IMR-90 (cell line): ENCODE measurements at regions not wholly inside any gene's neighbourhood (a gene's known extent, or its start where the extent isn't known, plus 50 kb on each side); places are given as distances from the start of the nearest gene placed in this dataset.
"Not testable (repeated sequence)": the region's sequence is repeated elsewhere in the genome, so short reads cannot be mapped to it uniquely, and the experiment has no call there.

Experiments
- ATAC-seq: fragments of 200-7000 bp; cut with Tn5 transposase; 2 replicates; pipeline ENCODE4 v1.9.1; 2020; ENCODE audit warnings: low read depth, mild to moderate bottlenecking, moderate library complexity
- BruUV-seq: library from RNA; stranded (reverse); fragments of 400-500 nt; replicated peaks from 2 replicates; lab custom pipeline; 2021; lab: Mats Ljungman, UMichigan
- CTCF ChIA-PET: fragments of 300-600 bp; formaldehyde crosslinking; extraction: SDS; loops from one replicate; lab custom pipeline; 2021; ENCODE audit warnings: antibody characterized with exemption; lab: Yijun Ruan, JAX
- POLR2A ChIA-PET: fragments of 300-600 bp; sonication (Branson Sonifier 250); formaldehyde crosslinking; loops from one replicate; lab custom pipeline; 2022; ENCODE audit warnings: antibody characterized with exemption; ENCODE audit not compliant: unreplicated experiment; lab: Charles Lee
- DNase-seq: peaks from one replicate; pipeline ENCODE4 v3.0.0; 2013
- H2AFZ ChIP-seq: replicated peaks from 2 replicates; pipeline ENCODE3; 2013; ENCODE audit warnings: low read length, mild to moderate bottlenecking; ENCODE audit not compliant: poor library complexity
- H2AK5ac ChIP-seq: 2 replicates; pipeline ENCODE4 v1.6.1; 2013; ENCODE audit warnings: low read depth, low read length, inconsistent platforms
- H2AK9ac ChIP-seq: replicated peaks from 2 replicates; pipeline ENCODE3; 2013; ENCODE audit warnings: mild to moderate bottlenecking, low read depth, low read length, moderate library complexity; ENCODE audit not compliant: poor library complexity
- H2BK120ac ChIP-seq: 2 replicates; pipeline ENCODE4 v1.6.1; 2013; ENCODE audit warnings: low read depth, low read length, inconsistent platforms
- H2BK15ac ChIP-seq: 3 replicates; pipeline ENCODE4 v1.6.1; 2013; ENCODE audit warnings: low read depth, low read length, inconsistent platforms
- H2BK20ac ChIP-seq: 2 replicates; pipeline ENCODE4 v1.6.1; 2013; ENCODE audit warnings: low read depth, mild to moderate bottlenecking, inconsistent platforms, low read length, moderate library complexity
- H2BK5ac ChIP-seq: 2 replicates; pipeline ENCODE4 v1.6.1; 2013; ENCODE audit warnings: mild to moderate bottlenecking, low read depth, low read length, inconsistent platforms; ENCODE audit not compliant: poor library complexity, severe bottlenecking
- H3K14ac ChIP-seq: replicated peaks from 2 replicates; pipeline ENCODE4 v1.6.1; 2013; ENCODE audit warnings: low read depth, low read length, inconsistent platforms
- H3K18ac ChIP-seq: 2 replicates; pipeline ENCODE4 v1.6.1; 2013; ENCODE audit warnings: low read depth, low read length, control low read depth
- H3K23ac ChIP-seq: 2 replicates; pipeline ENCODE4 v1.6.1; 2013; ENCODE audit warnings: low read depth, low read length, inconsistent platforms
- H3K27ac ChIP-seq: 2 replicates; pipeline ENCODE4 v1.5.1; 2013; ENCODE audit warnings: mild to moderate bottlenecking, control low read depth, low read length; ENCODE audit not compliant: insufficient read depth
- H3K27me3 ChIP-seq: 2 replicates; pipeline ENCODE4 v1.6.1; 2013; ENCODE audit warnings: low read length; ENCODE audit not compliant: control insufficient read depth, insufficient read depth
- H3K36me3 ChIP-seq: 2 replicates; pipeline ENCODE4 v1.6.1; 2013; ENCODE audit warnings: low read length, mixed read lengths; ENCODE audit not compliant: control insufficient read depth, insufficient read depth
- H3K4ac ChIP-seq: 2 replicates; pipeline ENCODE4 v1.6.1; 2013; ENCODE audit warnings: low read depth, low read length, inconsistent platforms
- H3K4me1 ChIP-seq: 2 replicates; pipeline ENCODE4 v1.6.1; 2013; ENCODE audit warnings: low read length, mixed read lengths; ENCODE audit not compliant: control insufficient read depth, insufficient read depth
- H3K4me2 ChIP-seq: 2 replicates; pipeline ENCODE4 v1.6.1; 2013; ENCODE audit warnings: low read depth, mild to moderate bottlenecking, control low read depth, low read length, moderate library complexity
- H3K4me3 ChIP-seq: 2 replicates; pipeline ENCODE4 v1.5.1; 2013; ENCODE audit warnings: low read depth, mild to moderate bottlenecking, control low read depth, low read length, moderate library complexity; ENCODE audit not compliant: insufficient read depth
- H3K56ac ChIP-seq: 2 replicates; pipeline ENCODE4 v1.6.1; 2013; ENCODE audit warnings: low read length, inconsistent platforms; ENCODE audit not compliant: insufficient read depth; ENCODE audit errors: extremely low read depth
- H3K79me1 ChIP-seq, 2 experiments: 2 replicates each; pipeline ENCODE4 v1.6.1; 2013; ENCODE audit warnings: low read length in 2 of 2, inconsistent platforms in 1 of 2, low read depth in 1 of 2
- H3K9ac ChIP-seq: 2 replicates; pipeline ENCODE4 v1.6.1; 2013; ENCODE audit warnings: low read depth, low read length, control low read depth
- H3K9me1 ChIP-seq: 2 replicates; pipeline ENCODE4 v1.6.1; 2013; ENCODE audit warnings: low read length, inconsistent platforms; ENCODE audit not compliant: insufficient read depth
- H3K9me3 ChIP-seq: 2 replicates; pipeline ENCODE4 v1.6.1; 2013; ENCODE audit warnings: low read length; ENCODE audit not compliant: control insufficient read depth, insufficient read depth
- H4K20me1 ChIP-seq: 2 replicates; pipeline ENCODE4 v1.6.1; 2013; ENCODE audit warnings: low read length, inconsistent platforms; ENCODE audit not compliant: insufficient read depth
- H4K5ac ChIP-seq: 2 replicates; pipeline ENCODE4 v1.6.1; 2013; ENCODE audit warnings: mild to moderate bottlenecking, low read depth, low read length, control low read depth
- H4K8ac ChIP-seq, 2 experiments: 2 replicates each; pipeline ENCODE4 v1.6.1; 2013; ENCODE audit warnings: low read depth in 2 of 2, low read length in 2 of 2, control low read depth in 1 of 2, inconsistent platforms in 1 of 2
- H4K91ac ChIP-seq: 2 replicates; pipeline ENCODE4 v1.6.1; 2013; ENCODE audit warnings: low read depth, low read length, inconsistent platforms; ENCODE audit not compliant: insufficient read depth
- WGBS, 2 experiments: methylation state at CpG; one replicate each; pipeline versions ENCODE4 v1.1.5 to v1.1.7; 2013; ENCODE audit warnings: missing lambda C conversion rate in 2 of 2; ENCODE audit not compliant: insufficient read length in 1 of 2; ENCODE audit errors: extremely low coverage in 2 of 2; 5-methylcytosine and 5-hydroxymethylcytosine counted together
- dilution Hi-C: fragments of 300-500 bp; cut with HindIII; formaldehyde crosslinking; loops from one replicate; pipeline ENCODE4 v1.14.3; 2018; ENCODE audit warnings: low sequenced_read_pairs; ENCODE audit not compliant: unreplicated experiment
- in situ Hi-C: fragments of 300-500 bp; cut with MboI; formaldehyde crosslinking; loops from 3 replicates; pipeline ENCODE4 v1.14.3; 2019; ENCODE audit warnings: low sequenced_read_pairs, inconsistent platforms, mixed read lengths
- intact Hi-C: fragments of 100-400 bp; cut with micrococcal nuclease; formaldehyde crosslinking; loops from 2 replicates; pipeline ENCODE4 v1.10.0; 2022

DNA sequence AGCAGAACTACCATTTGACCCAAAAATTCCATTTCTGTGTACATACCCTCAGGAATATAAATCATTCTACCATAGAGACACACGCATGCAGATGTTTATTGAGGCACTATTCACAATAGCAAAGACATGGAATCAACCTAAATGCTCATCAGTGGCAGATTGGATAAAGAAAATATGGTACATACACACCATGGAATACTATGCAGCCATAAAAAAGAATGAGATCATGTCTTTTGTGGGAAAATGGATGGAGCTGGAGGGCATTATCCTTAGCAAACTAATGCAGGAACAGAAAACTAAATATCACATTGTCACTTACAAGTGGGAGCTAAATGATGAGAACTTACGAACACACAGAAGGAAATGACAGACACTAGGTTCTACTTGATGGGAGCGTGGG lies 112.3 kb downstream of the CAAP1 start:
- H3K9ac ChIP-seq, ATAC-seq, H2BK20ac ChIP-seq, H3K14ac ChIP-seq, H3K4me2 ChIP-seq, H3K56ac ChIP-seq, H3K4me1 ChIP-seq, dilution Hi-C loops, H2BK120ac ChIP-seq, H2BK5ac ChIP-seq, H3K36me3 ChIP-seq, POLR2A ChIA-PET, H4K91ac ChIP-seq, H3K4ac ChIP-seq, H3K27me3 ChIP-seq, H2AFZ ChIP-seq, H3K9me3 ChIP-seq, in situ Hi-C loops, CTCF ChIA-PET, H3K23ac ChIP-seq, H3K79me1 ChIP-seq, H3K27ac ChIP-seq, H3K4me3 ChIP-seq, H4K8ac ChIP-seq, H2AK9ac ChIP-seq, H3K18ac ChIP-seq, H2AK5ac ChIP-seq, intact Hi-C loops, BruUV-seq, H4K20me1 ChIP-seq, H4K5ac ChIP-seq, H2BK15ac ChIP-seq, H3K9me1 ChIP-seq, DNase-seq: not testable (repeated sequence)
- no CpG with 5 or more reads among the region's 3 CpGs for WGBS, 2 experiments
